ENCODE measurements at regions not wholly inside any gene's neighbourhood (a gene's known extent, or its start where the extent isn't known, plus 50 kb on each side); places are given as distances from the start of the nearest gene placed in this dataset.

- intact Hi-C loops (cut with DNase I), result no loop called here
- Histone ChIP-seq H3K27me3 (no peaks in the 10 kb centered on the region), H3K36me3 (replicated peaks in 1 of 2) (no peaks in the 10 kb centered on the region), H3K4me3 (no peak overlapping the region), H3K27ac (no peak overlapping the region), H3K9me3 (replicated peaks in 1 of 3) (no peaks in the 10 kb centered on the region), H3K4me1 (replicated peaks in 1 of 2) (no peaks in the 10 kb centered on the region)
- DNase-seq, result no peak
- WGBS, 4 donors, result 77 to 87% (median 86%) methylated on average over 8 of the region's 8 CpGs
- TF ChIP-seq POLR2A (IDR thresholded peaks at IDR 0.05) (no peak), CTCF (IDR thresholded peaks at IDR 0.05) (no peak)
These were observed 81.6 kb upstream of the ANKH start for GRCh38 chr5:14953075-14953607.

GRCh38 chr5:14948383-14948782 is 76.8 kb upstream of the ANKH start:
- Histone ChIP-seq H3K27ac (no peak overlapping the region), H3K27me3 (no peaks in the 10 kb centered on the region), H3K9me3 (replicated peaks in 1 of 3) (no peaks in the 10 kb centered on the region), H3K36me3 (replicated peaks in 1 of 2) (no peaks in the 10 kb centered on the region), H3K4me1 (replicated peaks in 1 of 2) (no peaks in the 10 kb centered on the region), H3K4me3 (no peak overlapping the region)
- TF ChIP-seq POLR2A (IDR thresholded peaks at IDR 0.05), result no peak
- no peak for TF ChIP-seq CTCF (IDR thresholded peaks at IDR 0.05)
- no peak for DNase-seq
- 85 to 92% (median 88%) methylated on average over 4 of the region's 4 CpGs for WGBS, 4 donors
- intact Hi-C loops (cut with DNase I), result no loop called here

- 33 to 42% (median 39%) methylated on average over 4 of the region's 4 CpGs for WGBS, 4 donors
- TF ChIP-seq POLR2A (IDR thresholded peaks at IDR 0.05), result no peak
- peak in 4 of 6 experiments; percentile 25 to 38 (median 28) for TF ChIP-seq CTCF (IDR thresholded peaks at IDR 0.05)
- intact Hi-C loops (cut with DNase I), result no loop called here
- H3K36me3 ChIP-seq (replicated peaks in 1 of 2), result no peaks in the 10 kb centered on the region
- no peak overlapping the region for H3K4me3 ChIP-seq
- no peaks in the 10 kb centered on the region for H3K4me1 ChIP-seq (replicated peaks in 1 of 2)
- H3K9me3 ChIP-seq (replicated peaks in 1 of 3), result no peaks in the 10 kb centered on the region
- H3K27me3 ChIP-seq, result no peaks in the 10 kb centered on the region
- DNase-seq, result peak in 1 of 7 donors; percentile 19
- no peak overlapping the region for H3K27ac ChIP-seq
These were observed 75.4 kb upstream of the ANKH start for GRCh38 chr5:14946815-14947620.

- 71 to 80% (median 78%) methylated on average over 3 of the region's 3 CpGs for WGBS, 4 donors
- no peak for TF ChIP-seq CTCF (IDR thresholded peaks at IDR 0.05)
- no peak for TF ChIP-seq POLR2A (IDR thresholded peaks at IDR 0.05)
- no peak for DNase-seq
- no peak overlapping the region for H3K4me3 ChIP-seq
- H3K36me3 ChIP-seq (replicated peaks in 1 of 2), result no peaks in the 10 kb centered on the region
- H3K9me3 ChIP-seq (replicated peaks in 1 of 3), result no peaks in the 10 kb centered on the region
- H3K4me1 ChIP-seq (replicated peaks in 1 of 2), result no peaks in the 10 kb centered on the region
- intact Hi-C loops (cut with DNase I), result no loop called here
- no peaks in the 10 kb centered on the region for H3K27me3 ChIP-seq
- no peak overlapping the region for H3K27ac ChIP-seq
These were observed 73.9 kb upstream of the ANKH start for GRCh38 chr5:14945450-14945849.
